ENCODE measurements at regions not wholly inside any gene's neighbourhood (a gene's known extent, or its start where the extent isn't known, plus 50 kb on each side); places are given as distances from the start of the nearest gene placed in this dataset.
A peak's percentile ranks its signal among the peaks of the same experiment; 100 is the strongest.

DNA sequence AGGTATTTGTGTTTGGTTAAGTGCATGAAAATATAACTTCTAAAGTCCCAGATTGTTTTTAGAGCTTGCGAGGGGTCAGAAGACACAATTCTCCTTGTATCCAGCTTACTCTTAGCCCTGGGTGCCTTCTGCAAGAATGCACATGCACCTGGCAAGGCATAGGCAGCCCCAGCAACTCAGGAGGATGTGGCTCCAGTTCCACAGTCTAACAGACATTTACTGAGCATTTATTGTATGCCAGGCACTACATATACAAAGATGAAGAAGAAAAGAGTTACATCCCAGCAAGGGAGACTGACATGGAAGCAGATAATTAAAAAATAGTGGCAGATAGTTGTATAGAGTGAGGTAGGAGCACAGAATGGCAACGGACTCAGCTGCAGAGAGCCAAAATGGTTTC, 101.1 kb upstream of the FRY start:
- no peak for DNase-seq

DNA sequence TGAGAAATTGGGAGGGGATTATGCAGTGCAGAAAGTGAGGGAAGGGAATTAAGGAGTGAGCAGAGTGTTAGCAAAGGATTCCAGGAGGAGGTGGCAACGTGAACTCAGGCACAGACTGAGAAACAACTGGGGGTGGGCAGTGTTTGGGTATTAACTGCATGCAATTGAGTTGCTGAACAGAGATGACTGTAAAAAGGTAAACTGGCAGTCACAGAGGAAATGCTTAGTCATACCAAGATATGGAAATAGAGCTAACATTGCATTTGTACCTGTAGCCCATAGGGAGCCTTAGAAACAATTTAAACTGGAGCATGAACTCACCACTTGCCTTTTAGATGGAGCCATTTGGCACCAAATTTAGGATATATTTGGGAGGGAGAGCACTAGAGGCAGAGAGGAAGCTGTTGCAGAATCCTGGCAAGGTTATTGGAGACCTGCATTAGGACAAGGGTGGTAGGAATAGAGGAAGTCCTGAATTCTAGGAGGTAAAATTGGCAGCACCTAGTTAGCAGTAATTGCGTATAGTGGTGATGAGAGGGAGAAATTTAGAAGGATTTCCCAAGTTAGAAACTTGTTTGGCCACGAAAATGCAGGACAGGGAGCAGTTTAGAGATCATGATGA, 100.6 kb upstream of the FRY start:
- DNase-seq = peak; percentile 19

DNA sequence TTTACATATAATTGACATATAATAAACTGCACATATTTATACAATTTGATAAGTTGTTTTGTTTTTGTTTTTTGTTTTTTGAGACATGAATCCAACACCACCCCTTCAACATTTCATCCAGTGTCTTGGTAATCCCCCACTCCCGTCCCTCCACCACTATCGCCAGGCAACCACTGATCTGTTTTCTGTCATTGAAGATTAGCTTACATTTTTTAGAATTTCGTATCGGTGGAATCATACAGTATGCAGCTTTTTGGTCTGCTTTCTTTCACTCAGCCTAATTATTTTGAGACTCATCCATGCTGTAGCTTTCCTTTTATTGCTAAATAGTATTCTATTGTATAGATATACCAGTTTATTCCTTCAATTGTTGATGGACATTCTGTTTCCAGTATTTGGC, 94.1 kb upstream of the FRY start:
- no peak for DNase-seq

DNA sequence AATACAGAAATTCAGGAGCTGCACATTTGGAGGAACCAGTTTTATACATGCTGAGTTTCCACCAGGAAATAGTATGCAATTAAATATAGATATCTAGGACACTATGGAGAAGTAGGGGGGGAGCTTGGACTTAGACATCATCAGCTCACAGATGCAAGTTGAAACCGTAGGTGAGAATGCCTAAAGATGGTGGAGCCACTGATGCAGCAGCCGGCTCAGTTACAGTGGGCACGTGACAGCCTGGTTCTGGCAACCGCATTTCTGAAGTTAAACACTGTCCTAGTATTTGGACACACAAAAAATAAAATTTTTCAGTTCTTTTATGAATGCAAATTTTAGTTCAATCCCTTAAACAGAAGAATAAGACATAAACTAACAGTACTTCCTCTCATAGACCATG, 91.5 kb upstream of the FRY start:
- no peak for DNase-seq

DNA sequence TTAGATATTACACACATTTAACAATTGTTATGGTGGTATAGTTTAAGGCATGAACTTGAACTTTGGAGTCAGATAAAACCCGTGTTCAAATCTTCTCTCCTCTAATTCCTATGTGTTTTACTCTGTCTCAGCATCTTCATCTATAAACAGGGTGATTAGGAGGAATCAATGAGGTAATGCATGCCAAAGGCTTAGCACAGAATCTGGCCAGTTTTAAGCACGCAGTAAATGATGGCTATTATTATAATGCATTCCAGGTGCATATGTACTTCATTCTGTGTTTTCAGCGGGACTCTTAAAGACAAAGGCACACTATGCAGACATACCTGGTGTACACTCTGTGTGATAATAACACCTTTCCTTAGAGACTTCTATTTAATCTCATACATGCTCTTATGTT, 88.0 kb upstream of the FRY start:
- DNase-seq = no peak

DNA sequence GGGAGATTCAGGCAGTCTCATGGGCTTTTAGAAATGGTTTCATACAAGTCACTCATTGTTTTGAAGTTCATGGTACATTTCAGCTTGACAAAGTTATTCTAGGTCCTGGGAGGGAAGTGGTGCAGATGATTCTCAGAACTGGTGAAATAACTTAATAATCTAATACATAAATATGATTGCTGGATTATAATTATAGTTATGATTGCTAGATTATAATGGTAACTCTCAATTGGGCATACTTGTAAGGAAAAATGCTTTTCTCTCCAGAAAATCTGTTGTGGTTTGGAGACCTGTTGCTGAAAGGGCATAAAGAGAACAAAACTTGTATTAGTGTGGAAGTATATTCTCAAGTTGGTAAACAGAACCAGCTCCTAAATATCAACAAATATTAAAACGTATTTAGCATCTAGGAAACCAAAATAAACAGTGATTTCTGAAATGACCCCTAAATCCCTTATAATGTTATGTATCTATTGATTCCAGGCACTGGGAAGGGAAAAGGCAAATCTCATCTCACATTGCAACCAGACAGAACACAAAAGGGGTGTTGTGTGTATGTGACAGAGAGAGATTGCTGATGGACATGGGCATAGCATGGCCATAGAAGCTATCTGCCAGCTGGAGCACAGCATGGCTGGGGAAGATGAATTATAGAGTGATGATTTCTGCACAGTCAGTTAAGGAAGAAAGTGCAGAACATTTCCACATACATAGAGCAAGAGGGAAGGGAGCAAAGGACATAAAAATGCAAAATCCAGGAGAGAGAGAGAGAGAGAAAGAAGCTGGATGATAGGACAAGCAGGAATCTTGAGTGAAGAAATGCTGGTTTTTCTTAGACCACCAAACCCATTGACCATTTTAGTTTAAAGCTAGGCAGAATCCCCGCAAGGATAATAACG, 87.1 kb upstream of the FRY start:
- no peak for DNase-seq

DNA sequence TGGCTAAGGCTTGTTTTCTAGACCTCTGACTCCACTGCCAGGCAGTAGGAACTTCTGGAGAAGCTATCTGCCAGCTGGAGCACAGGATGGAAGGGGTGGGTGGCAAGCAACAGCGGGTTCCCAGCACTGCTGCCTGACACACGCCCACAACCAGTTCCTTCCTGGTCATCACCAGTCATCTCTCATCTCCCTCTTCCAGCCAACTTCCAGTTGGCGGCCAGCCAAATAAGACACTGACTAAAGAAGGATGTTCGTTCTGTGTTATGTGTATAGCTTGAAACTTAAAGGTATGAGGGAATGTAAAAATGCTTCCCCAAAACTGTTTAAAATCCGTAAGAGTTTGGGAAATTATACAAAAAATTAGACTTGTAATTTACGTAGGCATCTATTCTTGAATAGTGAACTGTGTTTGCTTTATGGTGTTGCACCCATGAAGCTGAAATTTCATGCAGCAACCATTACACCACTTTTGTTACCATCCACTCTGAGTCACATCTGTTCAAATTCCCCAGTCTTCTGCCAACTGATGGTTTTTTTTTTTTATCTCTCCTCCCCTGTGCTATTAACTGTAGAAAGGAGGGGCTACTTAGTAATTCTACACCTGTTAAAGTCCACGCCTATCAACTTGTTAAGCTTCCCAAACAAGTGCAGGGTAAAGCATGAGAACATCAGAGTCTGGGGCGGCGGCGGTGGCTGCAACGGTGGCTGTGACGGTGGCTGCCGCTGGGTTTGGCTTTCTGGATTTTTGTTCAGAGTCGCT, 86.2 kb upstream of the FRY start:
- peak; percentile 81 for DNase-seq

DNA sequence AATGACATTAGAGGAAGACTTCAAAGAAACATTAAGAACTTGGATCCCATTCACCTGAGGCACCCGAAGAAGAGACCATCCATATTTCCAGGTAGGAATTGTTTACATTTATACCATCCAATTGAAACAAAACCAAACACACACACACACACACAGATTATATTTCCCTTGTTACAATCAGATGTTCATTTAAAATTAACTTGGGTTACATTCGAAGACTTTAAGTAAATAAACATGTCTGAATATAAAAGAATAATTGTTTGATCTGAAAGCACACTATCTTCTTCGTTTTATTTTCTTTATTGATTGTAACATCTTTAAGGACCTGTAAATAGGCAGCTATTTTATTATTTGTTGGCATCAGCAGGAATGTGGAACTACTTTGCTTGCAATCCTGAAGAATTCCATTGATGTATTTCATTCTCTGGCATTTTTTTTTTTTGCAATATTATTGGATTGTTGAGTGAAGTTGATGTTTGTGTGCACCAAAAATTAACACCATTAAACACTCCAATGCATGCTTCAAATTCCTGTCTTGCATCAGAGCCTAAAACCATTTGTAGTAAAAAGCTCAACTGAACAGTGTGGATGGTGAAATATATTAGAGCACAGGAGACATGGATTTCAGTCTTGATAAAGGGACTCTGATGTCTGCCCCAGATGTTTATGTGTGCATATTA, 85.3 kb upstream of the FRY start:
- DNase-seq = no peak

DNA sequence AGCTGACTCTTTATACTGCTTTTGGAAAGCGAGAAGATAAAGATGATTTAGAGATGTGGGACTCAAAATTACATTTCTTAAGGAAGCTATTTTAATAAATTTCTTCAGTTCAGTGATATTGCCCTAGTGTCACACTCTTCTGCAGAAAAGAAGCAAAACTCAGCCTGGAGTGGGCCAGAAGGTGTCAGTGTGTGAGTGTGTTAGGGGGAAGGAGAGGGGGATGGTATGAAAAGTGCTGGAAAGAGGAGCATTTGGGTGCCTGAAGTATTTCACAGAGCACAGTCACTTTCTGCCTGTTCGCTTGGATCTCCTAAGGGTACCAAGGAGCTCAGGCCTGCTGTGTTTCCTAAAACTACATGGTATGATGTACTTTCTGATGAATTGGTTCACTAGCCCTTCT, 84.5 kb upstream of the FRY start:
- DNase-seq = no peak

DNA sequence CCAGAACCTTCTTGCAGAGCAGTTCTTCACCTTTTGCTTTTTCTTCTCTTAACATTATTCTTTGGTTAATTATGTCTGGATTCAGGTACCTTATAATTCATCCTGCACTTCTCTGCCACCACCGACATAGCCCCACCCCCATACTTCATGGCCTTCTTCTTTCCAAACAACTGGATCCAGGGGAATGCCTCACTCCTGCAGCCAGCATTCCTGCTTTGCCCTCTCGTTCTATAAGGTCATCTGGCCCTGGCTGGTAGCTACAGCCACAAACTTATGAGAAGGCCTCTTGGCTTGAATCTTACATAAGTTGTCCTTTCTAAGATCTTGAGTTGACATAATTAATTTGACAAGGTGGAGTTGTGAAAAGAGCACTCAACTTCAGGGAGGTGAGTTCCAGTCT, 84.1 kb upstream of the FRY start:
- no peak for DNase-seq

DNA sequence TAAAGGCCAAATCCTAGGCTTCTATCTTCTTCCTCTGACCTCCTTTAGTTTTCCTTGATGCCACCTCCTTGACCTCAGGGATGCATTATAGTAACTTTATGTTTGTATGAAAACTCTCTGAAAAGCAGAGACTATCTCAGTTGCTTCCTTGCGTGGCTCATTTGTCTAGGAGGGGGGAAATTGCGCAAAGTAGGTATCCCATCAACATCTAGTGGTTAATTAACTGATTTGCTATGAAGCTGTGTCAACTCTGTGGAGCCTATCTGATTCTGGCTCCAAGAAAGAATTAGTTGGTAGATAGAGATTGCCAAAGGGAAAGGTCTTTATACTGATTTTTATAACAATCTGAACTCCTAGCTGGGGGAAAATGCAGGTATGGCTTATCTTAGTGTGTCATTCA, 82.1 kb upstream of the FRY start:
- DNase-seq = no peak

DNA sequence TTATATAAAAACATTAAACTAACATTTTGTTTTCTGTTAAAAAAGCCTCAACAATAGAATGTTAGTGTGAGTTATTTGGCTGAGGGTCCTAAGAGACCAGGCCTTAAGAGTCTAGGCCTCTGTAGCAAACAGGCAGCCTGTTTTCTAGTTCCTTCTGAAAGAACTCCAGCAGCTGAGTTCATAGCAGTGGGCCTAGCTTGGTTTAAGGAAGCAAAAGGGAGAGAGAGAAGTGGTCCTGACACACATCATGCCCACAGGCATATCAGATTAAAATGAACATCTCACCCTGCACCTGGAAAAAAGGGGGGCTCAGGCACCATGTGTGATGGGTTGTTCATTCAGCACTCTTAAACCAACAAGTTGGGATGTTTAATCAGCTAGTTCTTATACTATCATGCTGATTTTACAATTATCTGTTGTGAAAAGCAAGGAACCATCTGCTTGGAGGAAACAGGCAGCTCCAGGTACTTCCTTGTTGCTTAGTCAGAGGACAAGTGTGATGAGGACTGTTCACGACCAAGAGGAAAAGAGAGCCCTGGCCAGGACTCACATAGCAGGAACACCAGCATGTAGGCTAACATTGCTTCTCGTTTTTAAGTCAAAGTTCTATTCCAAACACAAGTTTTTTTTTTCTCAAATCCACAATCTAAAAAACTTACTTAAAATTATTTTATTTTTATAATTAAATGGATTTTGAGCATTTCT, 81.3 kb upstream of the FRY start:
- DNase-seq = no peak

DNA sequence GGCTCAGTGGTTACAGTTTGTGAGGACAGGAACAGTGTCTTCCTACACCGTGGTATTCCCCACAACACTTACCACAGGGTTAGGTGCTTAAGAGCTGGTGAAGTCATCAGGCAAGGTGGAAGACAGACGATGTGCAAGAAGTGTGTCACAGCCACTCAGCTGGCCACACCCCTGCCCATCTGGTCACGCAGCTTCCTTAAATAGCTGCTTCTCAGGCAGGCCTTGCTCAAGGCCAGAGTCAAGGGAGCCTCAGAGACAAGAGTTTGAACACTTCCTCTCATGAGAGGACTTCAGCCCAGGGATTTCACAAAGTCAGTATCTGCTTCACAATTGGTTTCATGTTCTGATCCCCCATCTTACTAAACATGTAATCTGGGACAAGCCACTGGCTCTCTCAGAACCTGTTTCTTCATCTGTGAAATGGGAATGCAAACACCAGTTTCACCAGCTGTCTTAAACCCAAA, 80.3 kb upstream of the FRY start:
- no peak for DNase-seq

DNA sequence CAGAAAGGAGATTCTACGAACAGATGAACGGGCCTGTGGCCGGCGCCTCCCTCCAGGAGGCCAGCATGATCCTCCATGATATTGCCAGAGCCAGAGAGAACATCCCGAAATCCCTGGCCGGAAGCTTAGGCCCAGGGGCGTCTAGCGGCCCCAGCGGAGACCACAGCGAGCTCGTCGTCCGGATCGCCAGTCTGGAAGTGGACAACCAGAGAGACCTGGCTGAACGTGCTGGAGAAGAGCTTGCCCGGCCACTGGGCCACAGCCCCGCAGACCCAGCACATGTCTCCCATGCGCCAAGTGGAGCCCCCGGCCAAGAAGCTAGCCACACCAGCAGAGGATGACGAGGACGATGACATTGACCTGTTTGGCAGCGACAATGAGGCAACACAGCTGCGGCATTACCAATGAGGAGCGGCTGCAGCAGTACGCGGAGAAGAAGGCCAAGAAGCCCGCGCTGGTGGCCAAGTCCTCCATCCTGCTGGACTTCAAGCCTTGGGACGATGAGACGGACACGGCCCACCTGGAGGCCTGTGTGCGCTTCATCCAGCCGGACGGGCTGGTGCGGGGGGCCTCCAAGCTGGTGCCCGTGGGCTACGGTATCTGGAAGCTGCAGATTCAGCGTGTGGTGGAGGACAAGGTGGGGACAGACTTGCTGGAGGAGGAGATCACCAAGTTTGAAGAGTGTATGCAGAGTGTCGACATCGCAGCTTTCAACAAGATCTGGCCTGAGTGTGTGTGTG, 78.8 kb upstream of the FRY start:
- DNase-seq = no peak

DNA sequence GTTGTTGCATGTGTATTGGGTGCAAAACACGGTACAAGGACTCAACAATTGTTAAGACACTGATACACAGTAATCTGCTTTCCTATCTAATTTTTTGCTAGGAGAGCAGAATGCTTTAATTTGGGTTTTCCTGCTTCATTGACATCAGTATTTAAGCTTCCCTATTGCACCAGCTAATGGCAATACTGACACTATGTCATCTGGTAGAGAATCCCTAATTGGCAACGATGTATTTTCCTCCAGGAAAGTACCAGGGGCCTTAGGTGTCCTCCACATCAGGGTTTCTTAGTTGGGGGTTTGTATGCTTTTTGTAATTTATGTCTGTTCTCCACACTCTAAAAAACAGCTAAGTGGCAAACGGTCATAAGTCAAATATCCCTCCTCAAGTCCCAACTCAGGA, 76.5 kb upstream of the FRY start:
- DNase-seq = no peak

DNA sequence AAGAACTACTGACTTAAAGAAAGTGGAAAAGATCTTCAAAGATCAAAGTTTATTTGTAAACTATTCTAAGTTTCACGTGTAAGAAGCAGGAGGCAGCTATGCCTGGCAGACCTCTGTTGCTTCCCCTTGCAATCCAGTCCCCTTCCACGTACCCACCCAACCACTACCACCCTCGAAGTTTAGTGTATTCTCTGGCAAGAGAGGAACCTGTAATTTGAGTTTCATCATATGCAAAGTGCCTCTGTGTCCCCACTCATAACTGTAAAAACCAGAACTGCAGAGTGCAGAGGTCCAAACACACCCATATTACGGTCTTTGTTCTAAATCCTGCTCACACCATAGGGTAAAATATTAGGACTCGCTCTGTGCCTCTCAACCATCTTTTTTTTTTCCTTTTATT, 75.8 kb upstream of the FRY start:
- DNase-seq = no peak

DNA sequence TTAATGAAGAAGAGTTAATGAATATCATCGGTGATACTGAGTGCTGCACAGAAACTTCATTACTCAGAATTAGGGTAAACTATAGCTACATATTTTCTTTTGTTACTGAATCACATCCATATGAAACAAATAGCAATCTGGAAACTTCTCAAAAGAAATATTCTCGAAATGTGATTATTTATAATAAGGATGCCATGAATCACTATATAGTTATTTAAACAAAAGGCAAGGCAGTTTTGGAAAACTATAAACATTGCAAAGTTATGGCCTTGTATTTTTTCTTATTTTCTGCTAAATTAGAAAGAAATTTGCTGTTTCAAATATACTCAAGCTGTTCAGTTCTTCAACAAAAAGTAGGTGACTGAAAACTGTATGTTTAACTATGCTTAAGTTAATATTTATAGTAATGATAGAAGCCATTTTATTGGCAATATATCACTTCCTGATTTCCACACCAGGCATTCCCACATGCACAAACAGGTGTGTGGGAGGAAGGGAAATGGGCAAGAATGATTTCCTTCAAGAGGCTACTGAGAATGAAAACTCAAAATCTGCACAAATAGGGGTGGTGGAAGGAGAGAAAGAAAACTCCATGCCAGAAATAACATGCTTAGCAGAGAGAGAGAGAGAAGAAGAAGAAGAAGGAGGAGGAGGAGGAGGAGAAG, 74.5 kb upstream of the FRY start:
- DNase-seq = no peak

DNA sequence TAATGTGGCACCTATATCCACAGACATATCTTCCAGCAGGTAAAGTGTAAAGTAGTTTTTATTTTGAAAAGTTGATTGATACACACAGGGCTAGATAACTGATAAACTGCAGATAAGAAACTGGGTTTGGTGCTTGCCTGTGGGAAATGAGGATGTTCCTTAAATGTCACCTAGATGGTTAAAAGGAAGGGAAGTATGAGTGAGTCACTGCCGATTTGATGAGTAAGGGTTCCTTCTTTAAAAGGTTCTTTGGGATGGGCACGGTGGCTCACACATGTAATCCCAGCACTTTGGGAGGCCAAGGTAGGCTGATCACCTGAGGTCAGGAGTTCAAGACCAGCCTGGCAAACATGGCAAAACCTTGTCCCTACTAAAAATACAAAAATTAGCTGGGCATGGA, 73.8 kb upstream of the FRY start:
- DNase-seq = no peak

DNA sequence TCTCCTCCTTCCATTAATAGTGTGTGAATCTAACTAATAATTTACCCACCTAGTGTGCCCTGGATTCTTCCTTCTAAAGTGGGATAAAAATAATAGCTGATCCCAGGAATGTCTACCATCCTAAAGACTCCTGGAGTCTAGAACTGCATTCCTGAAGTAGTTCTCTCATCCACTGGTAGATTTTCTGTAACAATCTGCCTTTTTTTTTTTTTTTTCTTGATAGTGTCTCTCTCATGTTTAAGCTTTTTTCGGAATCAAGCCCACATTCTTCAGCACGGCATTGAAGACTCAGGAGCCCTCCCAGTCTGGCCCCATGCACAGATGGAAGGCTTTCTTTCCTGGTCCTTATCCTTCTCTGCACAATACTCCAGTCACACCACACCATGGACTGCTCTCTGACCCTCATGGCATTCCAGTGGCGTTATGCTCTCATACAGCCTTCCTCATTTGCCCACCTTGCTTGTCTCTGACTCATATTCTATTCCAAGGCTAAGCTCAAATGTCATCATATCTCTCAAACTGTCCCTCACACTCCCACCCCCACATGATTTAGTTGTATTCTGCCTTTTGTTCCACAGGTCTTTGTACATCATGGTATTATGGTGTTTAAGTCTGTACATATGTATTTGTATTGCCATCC, 68.7 kb upstream of the FRY start:
- no peak for DNase-seq

DNA sequence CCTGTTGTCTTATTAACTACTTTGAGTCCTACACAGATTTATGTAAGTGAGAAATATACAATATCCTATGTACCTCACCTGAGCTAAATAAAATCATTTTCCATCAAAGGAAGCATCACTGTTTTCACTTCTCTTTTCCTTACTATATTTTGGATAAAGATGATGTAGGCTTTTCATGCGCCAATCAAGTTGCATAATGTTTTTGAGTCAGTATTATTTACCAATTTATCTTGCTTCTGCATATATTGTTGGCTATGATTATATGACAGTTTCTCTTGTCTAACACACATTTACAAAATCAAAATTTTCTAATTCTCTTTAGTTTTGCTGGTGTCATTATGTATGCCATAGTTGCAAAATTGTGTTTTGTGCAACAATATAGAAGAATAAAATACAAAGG, 67.9 kb upstream of the FRY start:
- DNase-seq = no peak

DNA sequence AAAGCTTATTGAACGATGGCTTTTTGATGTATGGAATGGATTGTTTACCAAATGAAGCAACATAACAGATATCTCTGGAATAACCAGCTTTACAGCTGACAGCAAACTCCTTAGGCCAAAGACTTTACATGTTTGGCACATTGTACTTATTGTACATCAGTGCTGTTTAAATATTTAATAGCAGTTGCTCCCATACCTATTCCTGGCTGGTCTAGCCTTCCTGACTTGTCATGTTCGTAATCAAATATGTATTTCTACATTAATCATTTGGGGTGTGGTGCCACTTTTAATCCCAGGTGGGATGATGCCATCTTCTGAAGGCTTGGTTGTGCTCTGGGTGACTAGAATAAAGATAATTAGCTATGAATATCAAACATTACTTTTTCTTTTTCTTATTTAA, 67.4 kb upstream of the FRY start:
- no peak for DNase-seq
